ENCODE measurements at regions not wholly inside any gene's neighbourhood (a gene's known extent, or its start where the extent isn't known, plus 50 kb on each side); places are given as distances from the start of the nearest gene placed in this dataset.
"Not testable (repeated sequence)": the region's sequence is repeated elsewhere in the genome, so short reads cannot be mapped to it uniquely, and the experiment has no call there.

DNA sequence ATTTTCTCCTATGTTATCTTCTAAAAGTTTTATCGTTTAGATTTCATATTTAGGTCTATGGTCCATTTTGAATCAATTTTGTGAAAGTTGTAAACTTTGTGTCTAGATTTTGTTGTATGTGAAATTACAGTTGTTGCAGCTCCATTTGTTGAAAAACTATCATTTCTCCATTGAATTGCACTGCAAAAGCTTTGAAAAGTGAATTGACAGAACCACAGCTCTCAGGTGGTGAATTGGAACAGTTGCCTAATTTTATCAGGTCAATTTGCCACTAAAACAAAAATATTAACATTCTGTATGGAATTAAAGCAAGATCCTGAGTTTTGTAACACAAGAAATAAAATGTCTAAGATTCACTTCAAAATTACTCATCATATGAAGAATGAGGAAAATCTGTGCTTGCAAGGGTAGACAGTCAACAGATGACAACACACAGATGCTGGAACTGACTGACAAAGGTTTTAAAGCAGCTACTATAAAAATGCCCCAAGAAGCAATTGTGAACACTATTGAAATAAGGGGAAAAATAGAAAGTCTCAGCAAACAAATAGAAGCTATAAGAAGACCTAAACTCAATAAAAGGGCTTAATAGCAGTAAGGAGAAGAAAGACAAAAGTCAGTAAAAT lies 346.7 kb downstream of the PAX1 start:
- DNase-seq: no peak

GRCh38 chr20:22045956-22046507 lies 340.6 kb downstream of the PAX1 start:
- not testable (repeated sequence) for DNase-seq

DNA sequence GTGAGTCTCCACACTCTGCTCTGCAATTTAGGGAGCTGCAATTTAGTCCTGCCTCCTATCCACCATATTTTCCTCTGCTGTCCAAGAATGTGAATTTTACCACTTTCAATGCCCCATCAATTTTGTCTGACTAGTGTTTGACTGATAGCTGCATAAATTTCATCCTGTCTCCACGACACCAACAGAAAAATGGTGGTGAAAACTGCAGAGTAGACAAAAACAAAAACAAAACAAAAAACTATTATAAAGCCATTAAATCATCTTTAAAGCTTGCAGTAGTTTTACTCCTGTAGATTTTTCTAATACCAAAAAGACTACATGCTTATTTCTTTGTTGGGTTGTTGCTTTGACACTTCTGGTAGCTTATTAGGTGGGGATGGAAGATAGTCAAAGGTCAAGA lies 322.0 kb downstream of the PAX1 start:
- DNase-seq: no peak

DNA sequence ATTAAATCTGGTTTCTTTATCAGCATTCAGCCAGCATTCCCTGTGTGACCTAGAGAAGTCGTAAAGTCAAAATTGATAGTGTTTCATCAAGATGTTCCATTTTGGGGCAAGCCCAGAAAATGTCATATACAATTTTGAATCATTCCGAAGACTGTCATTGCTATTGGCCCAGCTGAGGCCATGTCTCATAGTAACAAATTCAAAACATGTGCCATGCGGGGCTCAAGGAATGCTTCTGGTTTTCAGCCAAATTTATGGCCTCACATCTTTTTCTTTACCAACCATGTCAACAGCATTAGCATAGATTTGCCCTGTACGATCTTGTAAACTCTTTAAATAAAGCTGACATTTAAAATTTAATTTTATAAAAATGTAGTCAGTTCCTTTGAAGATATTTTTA lies 314.7 kb downstream of the PAX1 start:
- DNase-seq: no peak

GRCh38 chr20:22008456-22008855 lies 303.0 kb downstream of the PAX1 start:
- no peak for DNase-seq

- no peak for DNase-seq
Observed at GRCh38 chr20:22006306-22006705, 300.8 kb downstream of the PAX1 start.

- DNase-seq: no peak
Observed at GRCh38 chr20:22005535-22005934, 300.1 kb downstream of the PAX1 start.

DNA sequence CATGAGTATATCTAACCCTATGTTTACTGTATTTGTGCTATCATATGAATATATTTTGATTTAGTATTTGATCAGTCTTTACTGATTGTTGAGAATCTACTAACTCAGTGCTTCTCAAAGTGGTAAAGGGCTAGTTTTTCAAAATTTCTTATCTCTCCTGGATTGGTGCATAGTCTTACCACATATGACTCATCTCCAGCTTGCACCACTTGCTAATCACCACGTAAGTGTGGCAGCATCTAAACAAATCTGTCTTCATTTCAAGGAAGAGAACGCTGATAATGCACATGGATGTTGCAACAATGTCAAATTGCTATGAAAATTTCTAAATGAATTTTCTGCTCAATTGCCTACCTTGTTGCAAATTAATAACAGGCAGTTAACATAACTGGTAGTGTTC lies 299.5 kb downstream of the PAX1 start:
- no peak for DNase-seq

DNA sequence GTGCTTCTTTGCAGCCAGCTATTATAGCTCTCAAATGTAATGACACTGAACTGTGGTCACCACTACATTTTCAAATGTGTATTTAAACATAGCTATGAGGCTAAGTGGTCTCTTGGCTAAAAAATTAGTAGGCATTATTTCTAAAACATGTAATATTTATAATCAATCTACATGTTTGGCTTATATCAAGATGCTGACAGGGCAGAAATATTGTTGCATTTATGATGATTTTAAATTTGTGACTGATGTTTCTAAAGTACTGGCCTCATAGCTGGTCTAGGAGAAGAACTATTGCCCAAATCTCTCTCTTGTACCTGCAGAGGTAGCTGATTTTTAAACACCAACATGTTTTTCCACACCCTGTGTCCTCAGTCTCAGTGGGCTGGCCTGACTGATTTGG lies 298.2 kb downstream of the PAX1 start:
- no peak for DNase-seq

DNA sequence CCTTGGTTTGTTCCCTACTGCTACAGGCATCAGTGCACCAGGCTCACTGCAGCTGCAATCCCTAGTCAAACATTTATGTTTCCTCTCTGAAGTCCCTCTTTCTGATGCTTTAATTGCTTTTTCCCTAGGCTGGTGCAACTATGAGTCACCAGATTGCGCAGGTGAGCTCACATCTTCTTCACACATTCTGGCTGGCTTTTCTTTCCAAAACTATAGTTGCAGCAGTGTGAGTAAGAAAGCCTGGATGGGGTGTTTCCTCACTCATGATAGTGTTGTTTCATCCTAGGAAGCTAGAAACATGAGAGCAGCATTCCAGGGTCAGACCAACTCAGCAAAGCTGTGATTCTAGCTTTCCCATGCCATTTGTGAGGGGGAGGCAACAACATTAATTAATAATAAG lies 296.4 kb downstream of the PAX1 start:
- no peak for DNase-seq

DNA sequence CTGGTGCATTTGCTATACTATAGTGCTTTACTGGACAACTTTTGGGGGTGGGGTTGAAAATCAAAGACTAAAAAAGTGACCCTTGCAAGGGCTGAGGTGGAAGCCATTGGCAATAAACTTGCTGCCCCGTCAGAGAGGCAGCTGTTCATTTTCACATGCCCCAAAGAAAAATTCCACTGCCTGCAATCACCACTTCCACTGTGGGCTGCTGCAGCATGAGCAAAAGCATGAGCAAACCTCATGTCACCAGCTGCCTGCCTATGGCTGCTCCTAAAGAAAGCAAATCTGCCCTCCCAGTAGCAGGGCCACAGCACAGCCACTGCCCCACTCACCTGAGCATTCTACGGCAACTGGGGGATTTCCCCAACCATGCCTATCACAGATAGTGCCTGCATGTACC lies 290.0 kb downstream of the PAX1 start:
- no peak for DNase-seq

DNA sequence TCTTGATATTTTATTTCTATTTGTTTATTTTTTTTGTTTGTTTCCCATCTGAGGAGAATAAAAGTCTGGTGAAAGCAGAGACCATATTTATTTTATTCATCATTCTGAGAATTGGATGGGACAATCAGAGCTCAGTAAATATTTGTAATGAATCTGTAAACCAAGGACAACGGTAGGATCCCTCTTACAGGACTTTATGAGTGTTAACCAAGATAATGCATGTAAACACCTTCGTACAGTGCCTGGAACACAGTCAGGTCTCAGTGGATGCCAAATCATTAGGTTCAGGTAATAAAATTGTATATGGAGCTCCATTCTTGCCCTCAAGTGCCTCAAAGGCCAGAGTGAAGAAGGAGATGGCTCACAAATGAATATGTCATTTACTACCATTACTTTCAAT lies 288.7 kb downstream of the PAX1 start:
- DNase-seq: no peak

GRCh38 chr20:21982559-21982958 lies 277.1 kb downstream of the PAX1 start:
- DNase-seq: no peak

- no peak for DNase-seq
Observed at GRCh38 chr20:21981597-21982344, 276.3 kb downstream of the PAX1 start.

DNA sequence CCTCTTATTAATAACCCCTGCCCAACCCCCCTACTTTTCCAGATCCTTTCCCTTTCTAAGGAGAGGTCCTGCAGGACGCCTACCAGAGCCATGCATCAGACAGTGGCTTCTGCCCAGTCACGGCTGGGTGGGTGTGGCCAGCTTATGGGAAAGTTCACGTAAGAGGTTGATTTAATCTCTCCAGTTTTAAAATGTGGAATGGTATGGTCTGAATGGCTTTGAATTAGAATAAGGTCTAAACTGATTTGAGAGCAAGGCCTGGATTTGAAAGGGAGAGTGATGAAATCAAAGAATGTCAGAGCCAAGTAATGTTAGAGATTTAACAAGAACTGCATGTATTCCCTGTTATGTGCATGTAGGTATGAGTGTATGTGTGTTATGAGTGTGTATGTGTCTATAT lies 275.7 kb downstream of the PAX1 start:
- DNase-seq: no peak

DNA sequence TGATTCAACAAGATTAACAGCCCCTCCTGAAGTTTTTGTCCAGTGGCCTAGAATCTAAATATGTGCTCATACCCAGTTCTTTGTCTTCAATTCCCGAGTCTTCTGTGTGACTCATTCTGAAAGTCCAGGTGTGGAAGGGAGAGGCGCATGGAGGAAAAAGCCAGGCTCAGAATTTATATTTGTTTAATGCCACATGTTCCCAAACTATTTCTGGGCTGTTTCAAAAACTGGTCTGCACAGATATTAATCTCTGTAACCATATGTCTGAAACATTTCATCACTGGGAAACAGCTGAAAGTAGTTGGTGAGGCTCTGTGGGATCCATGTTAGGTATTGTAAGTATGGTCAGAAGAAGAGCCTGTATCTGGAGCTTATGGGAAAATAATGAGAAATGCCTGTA lies 266.0 kb downstream of the PAX1 start:
- DNase-seq: no peak

GRCh38 chr20:21968486-21968885 lies 263.0 kb downstream of the PAX1 start:
- no peak for DNase-seq

- DNase-seq: no peak
Observed at GRCh38 chr20:21967481-21967880, 262.0 kb downstream of the PAX1 start.

GRCh38 chr20:21956591-21956990 lies 251.1 kb downstream of the PAX1 start:
- no peak for DNase-seq

DNA sequence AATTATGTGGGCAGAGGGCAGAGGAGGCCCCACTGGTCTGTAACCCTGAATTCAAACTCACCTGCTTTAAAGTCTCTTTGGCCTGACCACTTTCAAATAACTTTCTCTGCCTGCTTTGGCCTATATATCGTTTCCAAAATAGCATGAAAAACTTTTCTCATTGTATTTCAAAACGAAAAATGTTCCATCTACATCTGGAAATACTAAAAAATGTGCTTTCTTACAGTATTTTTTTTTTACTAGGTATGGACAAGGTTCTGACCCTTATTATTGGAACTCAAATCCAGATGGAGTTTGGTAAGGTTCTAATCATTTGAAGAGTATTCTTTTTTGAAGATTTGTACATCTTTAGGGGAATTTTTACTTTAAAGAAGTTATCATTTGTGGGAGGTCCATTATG lies 241.9 kb downstream of the PAX1 start:
- DNase-seq: no peak

- no peak for DNase-seq
Observed at GRCh38 chr20:21944227-21944626, 238.8 kb downstream of the PAX1 start.

DNA sequence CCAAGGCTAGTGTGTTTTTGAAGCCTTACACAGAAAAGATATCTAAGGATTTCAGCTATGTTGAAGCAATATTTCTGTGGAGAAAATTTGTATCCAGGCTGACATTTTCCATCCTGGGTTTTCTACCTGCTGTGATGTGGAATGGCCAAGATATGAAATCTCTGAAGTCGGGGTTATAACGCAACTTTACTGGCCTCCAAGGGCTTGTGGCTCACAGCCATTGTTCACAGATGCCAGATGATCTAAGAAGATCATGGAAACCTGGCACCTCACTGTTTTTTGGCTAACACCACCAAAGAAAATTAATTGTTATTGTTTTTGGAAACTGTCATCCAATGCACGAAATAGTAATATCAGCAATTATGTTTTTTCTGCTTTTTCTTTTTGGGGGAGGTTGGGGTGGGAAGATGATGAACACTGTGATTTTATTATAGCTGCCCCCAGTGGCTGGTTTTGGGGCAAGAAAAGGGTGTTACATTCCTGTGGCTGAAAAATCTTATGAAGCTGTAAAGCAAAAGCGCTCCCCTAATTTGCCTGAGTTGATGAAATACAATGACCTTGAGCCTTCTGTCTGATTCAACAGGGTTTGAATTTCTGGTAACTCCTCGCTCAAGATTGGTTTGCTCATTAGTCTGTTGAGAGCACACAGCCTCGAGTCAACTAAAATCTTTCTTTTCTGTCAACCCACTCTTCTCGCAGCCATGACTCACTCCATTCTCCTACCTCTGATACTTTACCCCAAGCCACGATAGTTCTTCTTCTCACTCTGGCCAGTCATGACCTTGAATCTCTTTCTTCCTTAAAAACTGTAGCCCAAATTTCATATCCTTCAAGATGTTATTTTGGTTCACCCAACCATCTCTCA lies 236.7 kb downstream of the PAX1 start:
- no peak for DNase-seq

DNA sequence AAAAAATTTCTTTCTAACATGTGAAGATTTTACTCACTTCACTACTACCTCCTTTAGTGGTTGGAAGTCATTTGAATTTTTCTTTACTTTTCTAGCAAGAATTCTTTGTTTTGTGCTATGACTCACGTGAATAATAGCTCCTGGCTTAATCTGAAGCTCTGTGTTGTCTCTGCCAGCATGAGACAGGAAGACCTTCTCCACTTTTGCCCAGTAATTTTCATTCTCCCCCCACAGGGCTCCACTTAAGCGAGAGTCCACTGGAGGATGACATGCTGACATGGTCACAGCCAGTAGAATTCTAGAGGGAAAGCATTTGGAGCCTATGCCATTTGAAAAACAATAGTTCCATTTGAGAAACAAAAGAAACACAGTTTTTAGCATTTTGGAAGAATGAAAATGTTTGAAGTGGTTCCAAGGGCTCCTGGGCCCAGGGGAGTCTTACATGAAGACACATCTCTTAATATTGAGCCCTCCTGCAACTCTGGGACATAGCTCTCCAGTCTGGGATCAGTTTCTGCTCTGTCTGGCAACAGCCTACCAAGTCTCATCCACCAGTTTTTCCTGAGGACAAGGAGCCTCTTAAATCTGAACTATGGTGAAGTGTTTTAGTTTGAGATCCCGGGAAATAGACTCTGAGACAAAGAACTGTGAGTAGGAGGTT lies 231.4 kb downstream of the PAX1 start:
- no peak for DNase-seq
